Activated naive CD8-positive, alpha-beta T cell treated with anti-CD3 and anti-CD28 coated beads, Interleukin-2, amount 10 ng/mL, durations not matched to agents 7 days and 5 days (primary cell): ENCODE measurements at regions not wholly inside any gene's neighbourhood (a gene's known extent, or its start where the extent isn't known, plus 50 kb on each side); places are given as distances from the start of the nearest gene placed in this dataset.

ENCODE experiments used
- ATAC-seq: fragments of 150-1000 bp; cut with Tn5 transposase; one replicate; pipeline ENCODE4 v1.10.0; 2021; ENCODE audit warnings: low read depth, moderate library complexity
- POLR2A ChIA-PET: fragments of 350-600 bp; sonication (Branson Sonifier 250); formaldehyde crosslinking; loops from one replicate; lab custom pipeline; 2021; ENCODE audit warnings: antibody characterized with exemption; lab: Charles Lee
- DNase-seq: peaks from one replicate; pipeline ENCODE4 v3.0.0; 2021
- H3K27ac Mint-ChIP-seq: one replicate; pipeline ENCODE4 v1.8.0; 2022; ENCODE audit warnings: mild to moderate bottlenecking, mixed read lengths
- H3K27me3 Mint-ChIP-seq: one replicate; pipeline ENCODE4 v1.8.0; 2022; ENCODE audit warnings: mild to moderate bottlenecking, moderate library complexity, mixed read lengths
- H3K36me3 Mint-ChIP-seq: one replicate; pipeline ENCODE4 v1.8.0; 2021; ENCODE audit warnings: mild to moderate bottlenecking, mixed read lengths
- H3K4me1 Mint-ChIP-seq: one replicate; pipeline ENCODE4 v1.8.0; 2021; ENCODE audit warnings: mixed read lengths
- H3K4me3 Mint-ChIP-seq: one replicate; pipeline ENCODE4 v1.8.0; 2022; ENCODE audit warnings: mild to moderate bottlenecking, moderate library complexity, mixed read lengths
- H3K9me3 Mint-ChIP-seq: one replicate; pipeline ENCODE4 v1.8.0; 2021; ENCODE audit warnings: mixed read lengths

DNA sequence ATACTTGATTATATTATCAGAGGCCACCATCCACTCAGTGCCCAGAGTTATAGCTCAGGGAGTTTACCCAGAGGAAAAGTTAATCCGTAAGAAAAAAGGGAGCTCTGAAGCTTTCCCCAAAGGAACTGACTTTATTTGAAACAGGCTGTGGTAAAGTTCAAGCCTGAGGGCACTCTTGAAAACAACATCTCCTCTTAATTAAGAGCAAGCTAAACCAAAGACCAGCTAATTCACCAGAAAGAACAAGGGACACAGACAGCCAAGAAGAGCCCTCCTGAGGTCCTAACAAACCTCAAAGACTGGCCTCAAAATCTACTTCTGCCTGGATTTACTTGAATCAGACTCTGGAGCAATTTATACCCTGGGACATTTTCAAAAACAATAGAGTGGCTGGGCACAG, 159.6 kb upstream of the CHST15 start:
- no peak overlapping the region for H3K27ac Mint-ChIP-seq
- peaks cover 10% of the 10 kb centered on the region for H3K27me3 Mint-ChIP-seq
- no peak overlapping the region for H3K4me3 Mint-ChIP-seq
- DNase-seq: no peak
- H3K9me3 Mint-ChIP-seq: no peaks in the 10 kb centered on the region
- POLR2A ChIA-PET: interaction anchor here (0.5 kb wide), 1 partner anchor 146 kb away, joined by 3 read pairs; no protein-coding TSS in a partner anchor
- no peaks in the 10 kb centered on the region for H3K36me3 Mint-ChIP-seq
- no peak for ATAC-seq
- H3K4me1 Mint-ChIP-seq: no peaks in the 10 kb centered on the region

DNA sequence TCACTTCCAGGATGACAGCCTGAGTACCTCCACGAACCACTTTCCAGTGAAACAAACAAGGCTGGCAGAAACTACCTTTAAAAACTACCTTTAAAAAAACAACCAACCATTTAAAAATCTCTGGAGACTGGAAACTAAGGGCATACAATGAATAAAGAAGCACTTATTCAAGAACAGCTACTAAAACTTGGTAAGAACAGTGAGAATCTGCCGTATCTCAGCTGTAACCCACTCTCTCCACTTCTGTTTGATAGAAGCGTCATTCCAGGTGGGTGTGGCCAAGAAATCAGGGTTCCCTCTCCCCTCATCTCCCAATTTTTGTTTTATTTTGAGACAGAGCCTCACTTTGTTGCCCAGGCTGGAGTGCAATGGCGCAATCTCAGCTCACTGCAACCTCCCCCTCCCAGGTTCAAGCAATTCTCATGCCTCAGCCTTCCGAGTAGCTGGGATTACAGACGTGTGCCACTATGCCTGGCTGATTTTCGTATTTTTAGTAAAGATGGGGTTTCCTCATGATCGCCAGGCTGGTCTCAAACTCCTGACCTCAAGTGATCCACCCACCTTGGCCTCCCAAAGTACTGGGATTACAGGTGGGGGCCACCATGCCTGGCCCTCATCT, 158.8 kb upstream of the CHST15 start:
- POLR2A ChIA-PET: interaction anchor here (0.5 kb wide), 1 partner anchor 147 kb away, joined by 3 read pairs; no protein-coding TSS in a partner anchor

DNA sequence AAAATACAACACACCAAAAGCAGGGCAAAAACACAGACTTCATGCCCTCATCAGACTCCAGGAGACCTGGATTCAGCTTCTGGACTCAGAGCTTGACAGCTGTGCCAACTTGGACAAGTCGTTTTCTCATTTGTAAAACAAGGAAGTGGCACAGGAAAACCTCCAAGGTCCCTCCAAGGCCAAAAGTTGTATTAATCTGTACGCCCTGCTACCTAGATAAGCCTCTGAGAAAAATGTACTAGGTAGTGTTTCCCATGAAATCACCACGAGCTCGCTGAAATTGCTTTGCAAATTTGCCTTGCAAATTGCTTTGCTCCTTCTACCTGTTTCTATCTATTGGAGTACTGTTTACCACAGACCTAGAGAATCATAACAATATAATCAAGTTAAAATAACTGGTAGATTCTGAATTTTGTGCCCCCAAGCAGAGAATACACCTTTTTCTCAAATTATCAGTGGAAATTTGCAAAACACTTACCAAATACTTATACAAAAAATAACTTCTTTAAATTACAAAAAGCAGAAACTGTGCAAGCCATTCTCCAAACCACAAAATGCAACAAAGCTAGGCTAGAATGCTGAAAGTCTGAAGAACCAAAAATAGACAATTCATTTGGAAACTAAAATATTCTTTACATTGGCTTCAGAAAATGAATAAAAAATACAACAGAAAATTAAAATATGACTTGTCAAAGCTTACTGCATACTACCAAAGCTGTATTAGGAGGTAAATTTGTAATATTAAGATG, 158.1 kb upstream of the CHST15 start:
- ATAC-seq (no peak), DNase-seq (no peak)
- no peaks in the 10 kb centered on the region for H3K36me3 Mint-ChIP-seq
- H3K27ac Mint-ChIP-seq: no peak overlapping the region
- POLR2A ChIA-PET: no interaction called here
- H3K4me3 Mint-ChIP-seq: no peak overlapping the region
- no peaks in the 10 kb centered on the region for H3K9me3 Mint-ChIP-seq
- H3K27me3 Mint-ChIP-seq: peaks cover 10% of the 10 kb centered on the region
- H3K4me1 Mint-ChIP-seq: no peaks in the 10 kb centered on the region

More for the DNA sequence above, 158.8 kb upstream of the CHST15 start:
- Mint-ChIP-seq H3K27me3 (peaks cover 10% of the 10 kb centered on the region), H3K4me1 (no peaks in the 10 kb centered on the region), H3K9me3 (no peaks in the 10 kb centered on the region), H3K4me3 (no peak overlapping the region), H3K27ac (no peak overlapping the region), H3K36me3 (no peaks in the 10 kb centered on the region)
- DNase-seq: no peak
- ATAC-seq: no peak

DNA sequence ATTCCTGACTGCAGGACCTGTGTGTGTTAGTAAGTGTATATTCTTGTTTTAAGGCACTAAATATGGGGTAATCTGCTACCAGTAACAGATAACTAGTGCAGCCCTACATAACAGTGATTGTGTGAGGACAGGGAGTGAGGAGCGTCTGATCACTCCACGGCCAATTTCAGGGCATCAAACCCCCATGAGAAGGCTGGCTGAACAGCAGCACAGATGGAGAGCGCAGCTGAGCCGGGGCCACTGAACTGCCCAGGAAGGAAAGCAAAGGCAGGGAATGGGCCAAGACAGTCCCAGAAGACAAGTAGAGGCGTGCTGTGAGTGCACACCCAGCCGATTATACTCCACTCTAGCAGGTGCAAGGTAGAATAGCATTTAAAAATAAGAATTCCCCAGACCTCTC, 157.1 kb upstream of the CHST15 start:
- Mint-ChIP-seq H3K4me1 (no peaks in the 10 kb centered on the region), H3K4me3 (no peak overlapping the region), H3K36me3 (no peaks in the 10 kb centered on the region), H3K27me3 (peaks cover 10% of the 10 kb centered on the region), H3K9me3 (no peaks in the 10 kb centered on the region), H3K27ac (no peak overlapping the region)
- POLR2A ChIA-PET: no interaction called here
- no peak for DNase-seq
- no peak for ATAC-seq

DNA sequence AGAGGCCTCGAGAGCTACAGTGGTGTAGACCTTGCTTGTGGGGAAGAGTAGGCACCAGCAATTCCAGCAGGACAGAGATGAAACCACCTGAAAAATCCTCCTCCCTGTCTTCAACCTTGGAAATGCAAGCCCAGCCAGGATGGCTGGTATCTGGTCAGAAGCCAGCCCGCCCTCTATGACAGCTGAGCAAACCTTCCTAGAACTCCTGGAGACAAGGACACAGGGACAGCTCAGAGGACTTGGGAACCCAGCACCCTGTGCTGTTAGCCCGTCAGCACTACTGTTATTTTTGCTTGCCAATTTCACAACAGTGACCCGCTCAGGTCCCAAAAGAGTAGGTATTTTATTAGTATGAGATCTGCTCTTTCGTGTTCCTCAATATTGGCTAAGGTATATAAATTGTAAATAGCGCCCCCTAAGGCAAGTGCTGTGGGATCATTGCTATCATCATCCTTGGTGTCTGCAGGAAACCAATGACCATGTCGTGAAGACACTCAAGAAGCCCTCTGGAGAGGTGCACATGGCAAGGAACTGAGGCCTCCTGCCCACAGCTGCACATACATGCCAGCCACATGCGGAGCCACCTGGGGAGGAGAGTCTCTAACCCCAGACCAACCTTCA, 156.5 kb upstream of the CHST15 start:
- H3K4me1 Mint-ChIP-seq: no peaks in the 10 kb centered on the region
- no peak for ATAC-seq
- POLR2A ChIA-PET: no interaction called here
- peaks cover 10% of the 10 kb centered on the region for H3K27me3 Mint-ChIP-seq
- no peak for DNase-seq
- H3K9me3 Mint-ChIP-seq: no peaks in the 10 kb centered on the region
- H3K4me3 Mint-ChIP-seq: no peak overlapping the region
- no peaks in the 10 kb centered on the region for H3K36me3 Mint-ChIP-seq
- H3K27ac Mint-ChIP-seq: no peak overlapping the region

DNA sequence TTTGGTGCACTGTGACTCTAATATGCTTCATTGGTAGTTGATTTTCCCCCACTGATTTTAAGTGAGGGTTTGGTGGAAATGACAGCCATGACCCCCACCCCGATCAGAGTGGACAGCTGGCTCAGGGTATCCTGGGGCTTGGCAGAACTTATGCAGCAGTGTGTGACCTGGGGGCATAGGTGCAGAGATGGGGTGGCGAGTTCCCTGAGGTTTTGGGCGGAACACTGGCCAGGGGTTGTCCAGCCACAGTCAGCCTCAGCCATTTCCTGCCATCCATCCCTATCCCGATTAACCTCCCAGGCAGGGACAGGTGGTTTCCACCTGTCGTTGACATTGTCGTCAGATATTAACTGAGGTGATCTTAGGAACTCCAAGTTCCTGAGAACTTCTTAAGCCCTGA, 155.8 kb upstream of the CHST15 start:
- POLR2A ChIA-PET: no interaction called here
- no peaks in the 10 kb centered on the region for H3K9me3 Mint-ChIP-seq
- ATAC-seq (no peak), DNase-seq (no peak)
- H3K36me3 Mint-ChIP-seq: no peaks in the 10 kb centered on the region
- no peak overlapping the region for H3K27ac Mint-ChIP-seq
- H3K4me3 Mint-ChIP-seq: no peak overlapping the region
- no peaks in the 10 kb centered on the region for H3K4me1 Mint-ChIP-seq
- peaks cover 10% of the 10 kb centered on the region for H3K27me3 Mint-ChIP-seq

DNA sequence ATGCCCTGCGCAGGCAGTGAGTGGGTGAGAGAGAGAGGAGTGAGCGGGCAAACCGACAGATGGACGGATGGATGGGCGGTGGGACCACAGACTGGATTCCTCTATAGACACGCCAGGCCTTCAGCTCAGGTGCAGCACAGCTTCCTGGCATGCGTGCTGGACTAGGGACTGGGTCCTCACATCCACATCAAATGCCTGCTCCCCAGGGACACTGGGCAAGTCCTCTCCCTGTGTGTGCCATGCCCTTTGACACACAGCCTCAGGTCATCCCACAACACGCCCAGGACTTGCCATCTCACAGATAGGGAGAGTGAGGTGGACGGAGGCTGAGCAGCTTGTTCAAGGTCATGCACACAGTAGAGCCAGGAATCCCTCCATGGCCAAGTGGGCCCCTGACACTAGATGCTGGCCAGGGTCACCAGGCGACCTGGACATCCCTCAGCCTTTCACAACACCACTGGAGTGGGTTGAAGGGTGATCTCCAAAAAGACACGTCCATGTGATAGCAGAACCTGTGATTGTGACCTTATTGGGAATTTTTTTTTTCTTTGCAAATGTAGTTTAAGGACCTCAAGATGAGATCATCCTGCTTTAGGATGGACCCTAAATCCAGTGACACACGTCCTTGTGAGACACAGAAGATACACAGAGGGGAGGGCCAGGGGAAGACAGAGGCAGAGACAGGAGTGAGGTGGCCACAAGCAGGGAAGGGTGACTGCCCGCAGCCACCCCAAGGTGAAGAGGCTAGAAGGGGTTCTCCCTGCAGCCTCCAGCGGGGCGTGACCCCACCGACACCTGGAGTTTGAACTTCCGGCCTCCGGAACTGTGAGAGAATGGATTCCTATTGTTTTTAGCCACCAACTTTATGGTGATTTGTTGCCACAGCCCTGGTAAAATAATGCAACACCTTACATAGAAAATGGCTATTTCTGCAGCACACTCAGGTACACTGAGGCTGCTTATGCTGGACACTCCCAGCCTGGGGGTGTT, 155.0 kb upstream of the CHST15 start:
- DNase-seq: no peak
- POLR2A ChIA-PET: no interaction called here
- Mint-ChIP-seq H3K4me1 (no peaks in the 10 kb centered on the region), H3K27ac (no peak overlapping the region), H3K4me3 (no peak overlapping the region), H3K36me3 (no peaks in the 10 kb centered on the region), H3K9me3 (no peaks in the 10 kb centered on the region), H3K27me3 (peaks cover 10% of the 10 kb centered on the region)
- no peak for ATAC-seq

DNA sequence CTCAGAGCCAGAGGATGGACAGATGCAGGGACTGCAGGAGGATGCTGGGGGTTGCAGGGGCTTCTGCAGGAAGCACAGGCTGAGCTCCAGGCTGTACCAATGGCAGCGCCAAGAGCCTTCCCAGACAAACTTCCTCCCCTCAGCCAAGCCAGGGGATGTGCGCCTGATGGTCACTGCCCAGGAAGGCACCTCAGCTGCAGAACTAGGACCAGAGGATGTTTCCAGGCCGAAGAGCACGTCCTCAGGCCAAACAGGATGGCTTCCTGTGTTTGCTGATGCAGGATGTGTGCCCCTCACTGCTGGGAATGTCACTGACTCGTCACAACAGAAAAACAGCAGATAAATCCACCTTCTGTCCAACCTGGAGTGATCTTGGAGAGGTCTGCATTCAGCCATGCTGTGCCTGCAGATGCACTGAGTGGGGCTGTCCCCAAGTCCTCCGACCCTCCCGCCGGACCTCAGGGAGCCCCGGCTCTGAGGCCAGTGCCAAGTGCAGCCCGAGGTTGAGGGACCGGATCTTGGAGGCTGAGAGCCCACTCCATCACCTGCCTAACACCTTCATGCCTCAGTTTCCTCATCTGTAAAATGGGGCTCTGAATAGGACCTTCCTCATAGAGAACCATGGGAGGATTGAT, 152.5 kb upstream of the CHST15 start:
- Mint-ChIP-seq H3K4me3 (no peak overlapping the region), H3K4me1 (no peaks in the 10 kb centered on the region), H3K36me3 (no peaks in the 10 kb centered on the region), H3K27ac (no peak overlapping the region), H3K27me3 (peaks cover 5% of the 10 kb centered on the region), H3K9me3 (no peaks in the 10 kb centered on the region)
- POLR2A ChIA-PET: no interaction called here
- ATAC-seq: no peak
- DNase-seq: no peak

DNA sequence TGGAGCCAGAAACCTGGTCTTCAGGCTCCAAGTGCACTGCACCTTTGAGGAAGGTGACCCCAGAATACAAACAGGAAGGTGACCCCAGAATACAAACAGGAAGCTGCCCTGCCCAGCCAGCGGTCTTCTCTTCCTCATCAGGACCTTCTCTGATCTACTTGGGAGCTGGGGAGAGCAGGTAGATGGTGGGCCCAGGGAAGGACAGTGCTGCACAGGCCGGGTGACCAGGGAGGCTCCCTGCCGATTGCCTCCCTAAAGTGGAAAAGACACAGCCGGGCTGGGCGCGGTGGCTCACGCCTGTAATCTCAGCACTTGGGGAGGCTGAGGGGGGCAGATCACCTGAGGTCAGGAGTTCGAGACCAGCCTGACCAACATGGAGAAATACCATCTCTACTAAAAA, 151.8 kb upstream of the CHST15 start:
- POLR2A ChIA-PET: no interaction called here
- H3K4me1 Mint-ChIP-seq: no peaks in the 10 kb centered on the region
- ATAC-seq: no peak

DNA sequence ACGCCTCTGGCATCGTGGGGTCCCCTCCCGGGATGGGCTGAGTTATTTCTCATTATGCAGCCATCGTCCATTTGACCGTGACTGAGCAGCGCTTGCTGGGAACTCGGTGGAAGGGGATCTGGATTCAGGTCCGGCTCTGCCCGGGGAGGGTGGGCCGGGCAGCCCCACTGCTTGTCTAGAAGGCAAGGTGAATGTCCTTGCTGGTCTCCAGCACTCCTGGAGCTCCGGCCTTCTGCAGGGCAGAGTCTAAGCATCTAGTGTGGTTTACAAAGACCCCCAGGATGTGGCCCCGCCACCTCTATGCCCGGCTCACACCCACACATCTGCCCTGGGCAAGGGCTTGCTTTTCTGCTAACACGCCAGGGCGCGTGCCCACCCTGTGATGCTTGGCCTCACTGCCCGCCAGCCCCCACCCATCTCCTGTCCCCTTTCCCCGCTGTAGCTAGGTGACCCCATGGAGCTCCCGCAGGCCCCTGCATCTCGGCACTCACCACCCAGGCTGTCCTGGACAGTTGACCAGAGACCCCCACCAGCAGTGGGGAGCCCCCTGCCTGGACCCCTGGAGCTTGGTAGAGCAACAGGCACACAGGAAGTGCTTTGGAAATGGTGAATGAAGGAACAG, 151.0 kb upstream of the CHST15 start:
- no peaks in the 10 kb centered on the region for H3K9me3 Mint-ChIP-seq
- no peak overlapping the region for H3K27ac Mint-ChIP-seq
- no peaks in the 10 kb centered on the region for H3K27me3 Mint-ChIP-seq
- ATAC-seq (no peak), DNase-seq (no peak)
- H3K36me3 Mint-ChIP-seq: no peaks in the 10 kb centered on the region
- POLR2A ChIA-PET: no interaction called here
- no peaks in the 10 kb centered on the region for H3K4me1 Mint-ChIP-seq
- no peak overlapping the region for H3K4me3 Mint-ChIP-seq

More for the DNA sequence above, 151.8 kb upstream of the CHST15 start:
- Mint-ChIP-seq H3K27ac (no peak overlapping the region), H3K27me3 (peaks cover 2% of the 10 kb centered on the region), H3K36me3 (no peaks in the 10 kb centered on the region), H3K4me3 (no peak overlapping the region), H3K9me3 (no peaks in the 10 kb centered on the region)
- no peak for DNase-seq

DNA sequence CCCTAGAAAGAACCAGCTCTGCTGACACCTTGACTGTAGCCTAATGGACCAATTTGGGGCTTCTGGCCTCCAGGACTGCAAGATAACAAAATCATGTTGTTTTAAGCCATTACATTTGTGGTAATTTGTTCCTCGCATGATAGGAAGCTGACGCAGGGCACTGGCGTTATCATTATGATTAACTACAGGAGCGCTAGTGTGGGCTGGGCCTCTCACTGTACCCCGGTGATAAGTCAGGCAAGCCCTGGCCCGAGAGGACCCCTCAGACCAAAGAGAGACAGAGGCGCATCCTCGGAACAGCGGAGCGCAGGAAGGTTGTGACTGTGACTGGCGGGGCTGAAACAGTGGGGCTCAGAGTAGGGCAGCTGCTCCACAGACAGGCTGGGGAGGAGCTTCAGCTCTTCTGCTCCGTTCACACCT, 150.3 kb upstream of the CHST15 start:
- DNase-seq (no peak), ATAC-seq (no peak)
- Mint-ChIP-seq H3K9me3 (no peaks in the 10 kb centered on the region), H3K4me1 (no peaks in the 10 kb centered on the region), H3K27me3 (no peaks in the 10 kb centered on the region), H3K36me3 (no peaks in the 10 kb centered on the region), H3K27ac (no peak overlapping the region), H3K4me3 (no peak overlapping the region)
- POLR2A ChIA-PET: no interaction called here

DNA sequence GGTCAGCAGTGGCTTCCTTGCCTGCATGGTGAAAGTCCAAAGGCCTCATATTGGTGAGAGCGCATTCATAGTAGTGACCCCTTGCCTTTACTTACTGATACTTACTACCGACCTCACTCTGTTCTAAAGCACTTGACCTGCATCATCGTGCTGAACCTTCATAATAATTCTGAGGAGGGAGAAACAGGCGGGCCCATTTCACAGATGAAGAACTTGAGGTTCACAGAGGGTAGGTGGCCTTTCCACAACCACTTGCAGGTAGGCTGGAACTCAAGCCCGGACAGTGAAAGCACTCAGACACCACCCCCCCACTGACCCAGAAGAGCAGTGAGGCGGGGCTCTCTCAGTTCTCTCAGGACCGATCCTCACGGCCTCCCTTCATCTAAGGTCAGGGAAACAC, 149.4 kb upstream of the CHST15 start:
- H3K9me3 Mint-ChIP-seq: no peaks in the 10 kb centered on the region

More for the DNA sequence above, 149.4 kb upstream of the CHST15 start:
- no peak overlapping the region for H3K4me3 Mint-ChIP-seq
- ATAC-seq (no peak), DNase-seq (no peak)
- H3K27ac Mint-ChIP-seq: no peak overlapping the region
- no peaks in the 10 kb centered on the region for H3K27me3 Mint-ChIP-seq
- POLR2A ChIA-PET: no interaction called here
- H3K36me3 Mint-ChIP-seq: no peaks in the 10 kb centered on the region
- H3K4me1 Mint-ChIP-seq: no peaks in the 10 kb centered on the region
